GM10248 (cell line): ENCODE measurements at regions not wholly inside any gene's neighbourhood (a gene's known extent, or its start where the extent isn't known, plus 50 kb on each side); places are given as distances from the start of the nearest gene placed in this dataset.

Experiments used
- CTCF ChIA-PET: fragments of 300-600 bp; sonication (Branson Sonifier 250); formaldehyde crosslinking; extraction: SDS; loops from one replicate; lab custom pipeline; 2021; ENCODE audit warnings: antibody characterized with exemption; lab: Yijun Ruan, JAX
- POLR2A ChIA-PET: fragments of 350-650 bp; sonication (Branson Sonifier 250); formaldehyde crosslinking; extraction: SDS; loops from one replicate; lab custom pipeline; 2020; ENCODE audit warnings: antibody characterized with exemption; lab: Yijun Ruan, JAX
- DNase-seq: peaks from one replicate; pipeline ENCODE4 v3.0.0; 2012; ENCODE audit errors: extremely low spot score
- CTCF ChIP-seq: IDR thresholded peaks from 2 replicates; pipeline ENCODE4 v1.5.1; 2012; ENCODE audit warnings: mild to moderate bottlenecking, low read depth; ENCODE audit errors: extremely low read depth, missing control alignments, control extremely low read depth

DNA sequence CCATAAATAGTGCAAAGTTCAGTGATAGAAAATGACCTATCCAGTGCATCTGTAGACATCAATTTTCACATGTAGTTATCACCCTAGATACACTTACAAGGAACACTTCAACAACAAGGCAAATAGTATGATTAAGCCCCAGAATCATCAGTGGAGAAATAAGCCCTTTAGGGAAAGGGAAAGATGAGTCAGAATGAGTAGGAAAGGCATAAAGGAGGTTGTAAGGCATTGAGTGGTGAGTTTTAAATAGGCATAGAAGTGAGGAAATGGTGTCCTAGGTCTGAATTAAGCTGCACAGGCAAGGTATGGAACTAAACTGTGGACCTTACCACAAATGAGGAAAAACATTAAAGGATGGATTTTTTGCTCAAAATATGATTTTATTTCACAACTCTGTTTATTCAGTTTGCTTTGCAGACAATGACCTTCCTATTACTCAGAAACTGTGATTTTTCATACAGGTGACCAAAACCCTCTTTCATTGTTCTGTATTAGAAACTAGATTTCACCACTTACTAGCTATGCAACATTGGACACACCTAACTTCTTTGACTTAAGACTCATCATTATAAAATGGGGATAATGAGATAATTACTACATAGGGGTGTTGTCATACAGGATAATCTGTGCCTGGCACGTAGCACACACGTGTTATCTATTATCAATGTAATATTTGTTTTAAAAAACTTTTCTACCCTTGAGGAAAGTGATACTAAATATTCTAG, 57.0 kb upstream of the MAP9 start:
- CTCF ChIA-PET = interaction anchor here (2.7 kb wide), 1 partner anchor 10 kb away, joined by 14 read pairs; no protein-coding TSS in a partner anchor
- POLR2A ChIA-PET = no interaction called here
- no peak for TF ChIP-seq CTCF
- DNase-seq = no peak

DNA sequence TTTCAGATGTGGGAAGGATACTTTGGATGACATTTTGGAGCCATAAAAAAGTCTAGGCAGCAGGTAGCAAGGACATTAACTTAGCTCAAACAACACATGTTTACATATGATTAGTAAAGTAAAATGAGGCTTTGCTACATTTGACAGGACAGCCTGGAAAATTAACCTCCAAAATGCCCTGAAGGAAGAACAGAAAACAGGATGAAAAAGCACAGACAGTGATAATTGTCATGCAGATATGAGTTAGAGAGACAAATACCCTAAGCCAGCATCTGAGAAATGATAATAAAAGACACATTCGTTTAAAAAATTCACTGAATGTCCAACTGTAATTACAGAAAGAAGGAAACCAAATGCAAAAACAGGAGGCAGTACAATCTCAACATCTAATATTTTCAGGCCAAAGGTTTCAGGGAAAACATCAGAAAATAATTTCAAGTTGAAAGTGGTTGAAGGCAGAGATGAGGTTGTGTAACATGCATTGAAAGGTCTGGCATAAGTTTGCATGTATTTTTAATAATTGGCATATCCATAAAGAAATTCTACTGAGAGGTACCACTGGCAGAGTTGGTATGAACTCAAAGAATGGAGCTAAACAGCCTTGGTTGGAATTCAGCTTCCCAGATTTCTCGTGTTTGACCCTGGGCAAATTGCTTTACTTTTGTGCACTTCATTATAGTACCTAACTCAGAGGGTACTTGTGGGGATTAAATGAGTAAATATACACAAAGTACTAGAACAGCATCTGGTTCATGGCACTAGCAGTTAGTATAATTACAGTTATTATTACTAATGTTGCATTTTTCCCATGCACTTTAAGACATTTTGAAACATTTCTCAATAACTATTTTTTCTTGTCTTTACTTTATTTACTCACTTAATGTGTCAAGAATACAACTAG, 54.4 kb upstream of the MAP9 start:
- ChIA-PET CTCF (interaction anchor here (1.0 to 1.2 kb wide), 4 partner anchors 8 to 12 kb away, joined by 3 to 5 read pairs (median 4); no protein-coding TSS in a partner anchor), POLR2A (no interaction called here)
- no peak for DNase-seq
- no peak for TF ChIP-seq CTCF

- POLR2A ChIA-PET = no interaction called here
- CTCF ChIA-PET = interaction anchor here (1.2 to 1.5 kb wide), 3 partner anchors 12 to 359 kb away, joined by 3 to 5 read pairs (median 3); no protein-coding TSS in a partner anchor
- DNase-seq = no peak
- no peak for TF ChIP-seq CTCF
These were observed 51.4 kb upstream of the MAP9 start for GRCh38 chr4:155428128-155428527.

- POLR2A ChIA-PET = no interaction called here
- CTCF ChIA-PET = interaction anchor here (1.2 to 1.8 kb wide), 3 partner anchors 16 to 360 kb away, joined by 3 to 6 read pairs (median 5); no protein-coding TSS in a partner anchor
- TF ChIP-seq CTCF = no peak
- no peak for DNase-seq
These were observed 50.2 kb upstream of the MAP9 start for GRCh38 chr4:155426953-155427352.
